WTC11 (cell line): ENCODE measurements at regions not wholly inside any gene's neighbourhood (a gene's known extent, or its start where the extent isn't known, plus 50 kb on each side); places are given as distances from the start of the nearest gene placed in this dataset.
A peak's percentile ranks its signal among the peaks of the same experiment; 100 is the strongest.

Experiments
- ATAC-seq: fragments of 200-7000 bp; cut with Tn5 transposase; 2 replicates; pipeline ENCODE4 v1.10.0; 2021; ENCODE audit warnings: mild to moderate bottlenecking, moderate library complexity
- CTCF ChIA-PET: fragments of 300-600 bp; sonication (Branson Sonifier 250); formaldehyde crosslinking; loops from one replicate; lab custom pipeline; 2021; ENCODE audit warnings: antibody characterized with exemption; lab: Charles Lee
- POLR2A ChIA-PET: fragments of 350-600 bp; sonication (Branson Sonifier 250); formaldehyde crosslinking; loops from one replicate; lab custom pipeline; 2021; ENCODE audit warnings: antibody characterized with exemption; lab: Charles Lee
- DNase-seq: peaks from one replicate; pipeline ENCODE4 v3.0.0; 2021; ENCODE audit warnings: low spot score
- H3K27ac Mint-ChIP-seq: 2 replicates; pipeline ENCODE4 v1.8.0; 2021; ENCODE audit warnings: mixed read lengths
- H3K27me3 Mint-ChIP-seq: 2 replicates; pipeline ENCODE4 v1.8.0; 2021; ENCODE audit warnings: low read depth, mild to moderate bottlenecking, moderate library complexity, mixed read lengths
- H3K36me3 Mint-ChIP-seq: 2 replicates; pipeline ENCODE4 v1.8.0; 2021; ENCODE audit warnings: mixed read lengths
- H3K4me1 Mint-ChIP-seq: 2 replicates; pipeline ENCODE4 v1.8.0; 2022; ENCODE audit warnings: mixed read lengths
- H3K4me3 Mint-ChIP-seq: 2 replicates; pipeline ENCODE4 v1.8.0; 2021; ENCODE audit warnings: mild to moderate bottlenecking, moderate library complexity, mixed read lengths
- H3K9me3 Mint-ChIP-seq: 2 replicates; pipeline ENCODE4 v1.8.0; 2021; ENCODE audit warnings: mixed read lengths
- ARID4B ChIP-seq: sonication (generic); formaldehyde crosslinking; IDR thresholded peaks from 2 replicates; pipeline ENCODE4 v1.8.0; 2023; ENCODE audit warnings: missing genetic modification reagents, mild to moderate bottlenecking, borderline replicate concordance
- E2F5 ChIP-seq: sonication (generic); formaldehyde crosslinking; IDR thresholded peaks from 2 replicates; pipeline ENCODE4 v1.8.1; 2022; ENCODE audit warnings: mild to moderate bottlenecking, moderate library complexity, missing genetic modification reagents
- FOXP1 ChIP-seq: sonication (generic); formaldehyde crosslinking; IDR thresholded peaks from 2 replicates; pipeline ENCODE4 v1.8.0; 2022; ENCODE audit warnings: missing genetic modification reagents, mild to moderate bottlenecking, moderate library complexity, borderline replicate concordance
- HMGA2 ChIP-seq: fragments of 250-450 bp; sonication (Bioruptor Pico); IDR thresholded peaks from 2 replicates; pipeline ENCODE4 v1.4.0; 2021; ENCODE audit warnings: mild to moderate bottlenecking, moderate library complexity
- MLX ChIP-seq: sonication (generic); formaldehyde crosslinking; IDR thresholded peaks from 2 replicates; pipeline ENCODE4 v1.8.1; 2023; ENCODE audit warnings: mild to moderate bottlenecking, missing genetic modification reagents, moderate library complexity
- MYBL2 ChIP-seq: sonication (generic); formaldehyde crosslinking; IDR thresholded peaks from 2 replicates; pipeline ENCODE4 v1.8.1; 2023; ENCODE audit warnings: mild to moderate bottlenecking, moderate library complexity, missing genetic modification reagents
- NR3C1 ChIP-seq: sonication (generic); formaldehyde crosslinking; conservative IDR thresholded peaks from 2 replicates; pipeline ENCODE4 v1.8.1; 2023; ENCODE audit warnings: low read depth, mild to moderate bottlenecking, missing genetic modification reagents
- PRDM15 ChIP-seq: sonication (generic); formaldehyde crosslinking; IDR thresholded peaks from 2 replicates; pipeline ENCODE4 v1.8.0; 2022; ENCODE audit warnings: missing genetic modification reagents
- SMAD3 ChIP-seq: sonication (generic); formaldehyde crosslinking; IDR thresholded peaks from 2 replicates; pipeline ENCODE4 v1.8.0; 2022; ENCODE audit warnings: missing genetic modification reagents, mild to moderate bottlenecking, borderline replicate concordance
- TEAD4 ChIP-seq: sonication (generic); formaldehyde crosslinking; IDR thresholded peaks from 2 replicates; pipeline ENCODE4 v1.8.0; 2022; ENCODE audit warnings: mild to moderate bottlenecking, missing genetic modification reagents
- ZBTB21 ChIP-seq: sonication (generic); formaldehyde crosslinking; IDR thresholded peaks from 2 replicates; pipeline ENCODE4 v1.8.1; 2023; ENCODE audit warnings: mild to moderate bottlenecking, missing genetic modification reagents, borderline replicate concordance
- ZNF121 ChIP-seq: sonication (generic); formaldehyde crosslinking; IDR thresholded peaks from 2 replicates; pipeline ENCODE4 v1.8.0; 2023; ENCODE audit warnings: missing genetic modification reagents
- ZNF232 ChIP-seq: sonication (generic); formaldehyde crosslinking; IDR thresholded peaks from 2 replicates; pipeline ENCODE4 v1.8.0; 2022; ENCODE audit warnings: mild to moderate bottlenecking, missing genetic modification reagents
- ZNF263 ChIP-seq: sonication (generic); formaldehyde crosslinking; IDR thresholded peaks from 2 replicates; pipeline ENCODE4 v1.8.1; 2022; ENCODE audit warnings: low read depth, mild to moderate bottlenecking, moderate library complexity, missing genetic modification reagents
- ZNF281 ChIP-seq: sonication (generic); formaldehyde crosslinking; IDR thresholded peaks from 2 replicates; pipeline ENCODE4 v1.8.0; 2023; ENCODE audit warnings: mild to moderate bottlenecking, missing genetic modification reagents
- ZNF317 ChIP-seq: sonication (generic); formaldehyde crosslinking; IDR thresholded peaks from 2 replicates; pipeline ENCODE4 v1.8.1; 2023; ENCODE audit warnings: low read depth, mild to moderate bottlenecking, moderate library complexity, missing genetic modification reagents, borderline replicate concordance
- ZNF425 ChIP-seq: fragments of 250-450 bp; sonication (Bioruptor Pico); conservative IDR thresholded peaks from 2 replicates; pipeline ENCODE4 v1.9.0; 2021; ENCODE audit warnings: mild to moderate bottlenecking

- TF ChIP-seq ZNF425 (CRISPR knock-in tag), result no peak
These were observed 95.5 kb upstream of the KCNK12 start (continued) for GRCh38 chr2:47666332-47666731.

GRCh38 chr2:47664817-47665216 lies 94.0 kb upstream of the KCNK12 start:
- Mint-ChIP-seq H3K9me3 (no peaks in the 10 kb centered on the region), H3K27ac (no peak overlapping the region), H3K36me3 (no peaks in the 10 kb centered on the region), H3K4me1 (peaks cover 54% of the 10 kb centered on the region), H3K27me3 (no peaks in the 10 kb centered on the region), H3K4me3 (no peak overlapping the region)
- peak; percentile 39 for DNase-seq
- TF ChIP-seq ZNF317 (CRISPR knock-in tag), result no peak
- no peak for TF ChIP-seq MYBL2 (CRISPR knock-in tag)
- no peak for TF ChIP-seq TEAD4 (CRISPR knock-in tag)
- TF ChIP-seq ZNF263 (CRISPR knock-in tag), result no peak
- TF ChIP-seq ZNF121 (CRISPR knock-in tag), result peak; percentile 74; the same call in 1 of the 2 replicates
- TF ChIP-seq ZBTB21 (CRISPR knock-in tag), result no peak
- TF ChIP-seq E2F5, result no peak
- 0 out of 2 replicates have a peak, but pooled peaks have one; percentile 33 for TF ChIP-seq ZNF232 (CRISPR knock-in tag)
- TF ChIP-seq SMAD3 (CRISPR knock-in tag), result 0 out of 2 replicates have a peak, but pooled peaks have one; percentile 20
- TF ChIP-seq PRDM15 (CRISPR knock-in tag), result peak; percentile 48; the same call in 1 of the 2 replicates
- no peak for TF ChIP-seq NR3C1 (CRISPR knock-in tag)
- no peak for TF ChIP-seq FOXP1 (CRISPR knock-in tag)
- CTCF ChIA-PET, result interaction anchor here (2.0 kb wide), 1 partner anchor 10 kb away, joined by 13 read pairs; no protein-coding TSS in a partner anchor
- peak; percentile 71 for ATAC-seq
- POLR2A ChIA-PET, result no interaction called here

GRCh38 chr2:47662552-47662951 lies 91.8 kb upstream of the KCNK12 start:
- no peaks in the 10 kb centered on the region for H3K27me3 Mint-ChIP-seq
- no peaks in the 10 kb centered on the region for H3K36me3 Mint-ChIP-seq
- peak overlapping the region; percentile 26 for H3K4me3 Mint-ChIP-seq
- TF ChIP-seq ARID4B (CRISPR knock-in tag) (no peak), HMGA2 (no peak), MLX (CRISPR knock-in tag) (no peak), ZNF281 (CRISPR knock-in tag) (peak; percentile 36; the same call in 1 of the 2 replicates)
- peak; percentile 66 for ATAC-seq
- ChIA-PET CTCF (interaction anchor here (1.0 to 2.8 kb wide), 2 partner anchors 9 to 94 kb away, joined by 3 to 29 read pairs; no protein-coding TSS in a partner anchor), POLR2A (interaction anchor here (0.7 kb wide), 1 partner anchor 16 kb away, joined by 3 read pairs; no protein-coding TSS in a partner anchor)
- peak overlapping the region; percentile 82 for H3K27ac Mint-ChIP-seq
- H3K9me3 Mint-ChIP-seq, result no peaks in the 10 kb centered on the region
- H3K4me1 Mint-ChIP-seq, result peaks cover 53% of the 10 kb centered on the region
- DNase-seq, result no peak
